HG03565 (cell line): ENCODE measurements at regions not wholly inside any gene's neighbourhood (a gene's known extent, or its start where the extent isn't known, plus 50 kb on each side); places are given as distances from the start of the nearest gene placed in this dataset.
"Not testable (repeated sequence)": the region's sequence is repeated elsewhere in the genome, so short reads cannot be mapped to it uniquely, and the experiment has no call there.

Experiments
- ATAC-seq: cut with Tn5 transposase; IDR thresholded peaks from one replicate; pipeline ENCODE4 v1.9.1; 2021; ENCODE audit warnings: mild to moderate bottlenecking, moderate library complexity; ENCODE audit not compliant: unreplicated experiment

DNA sequence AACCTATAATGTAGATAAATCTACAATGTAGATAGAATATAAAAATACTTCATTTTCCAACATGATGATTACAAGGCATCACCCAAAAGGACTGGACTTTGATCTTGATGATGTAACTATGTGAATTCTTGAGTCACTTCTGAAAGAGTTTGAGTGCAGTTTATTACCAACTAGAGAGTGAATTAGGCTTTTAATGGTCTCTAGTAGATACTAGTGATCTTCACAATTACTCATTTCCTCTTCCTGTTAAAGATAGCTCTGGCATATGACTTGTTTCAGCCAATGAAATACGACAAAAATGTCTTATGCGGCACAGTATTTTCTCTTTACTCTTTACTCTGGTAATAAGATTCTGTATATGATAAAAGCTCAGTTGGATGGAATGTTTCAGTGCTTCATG, 1588.1 kb upstream of the B3GALT2 start:
- ATAC-seq = no peak

DNA sequence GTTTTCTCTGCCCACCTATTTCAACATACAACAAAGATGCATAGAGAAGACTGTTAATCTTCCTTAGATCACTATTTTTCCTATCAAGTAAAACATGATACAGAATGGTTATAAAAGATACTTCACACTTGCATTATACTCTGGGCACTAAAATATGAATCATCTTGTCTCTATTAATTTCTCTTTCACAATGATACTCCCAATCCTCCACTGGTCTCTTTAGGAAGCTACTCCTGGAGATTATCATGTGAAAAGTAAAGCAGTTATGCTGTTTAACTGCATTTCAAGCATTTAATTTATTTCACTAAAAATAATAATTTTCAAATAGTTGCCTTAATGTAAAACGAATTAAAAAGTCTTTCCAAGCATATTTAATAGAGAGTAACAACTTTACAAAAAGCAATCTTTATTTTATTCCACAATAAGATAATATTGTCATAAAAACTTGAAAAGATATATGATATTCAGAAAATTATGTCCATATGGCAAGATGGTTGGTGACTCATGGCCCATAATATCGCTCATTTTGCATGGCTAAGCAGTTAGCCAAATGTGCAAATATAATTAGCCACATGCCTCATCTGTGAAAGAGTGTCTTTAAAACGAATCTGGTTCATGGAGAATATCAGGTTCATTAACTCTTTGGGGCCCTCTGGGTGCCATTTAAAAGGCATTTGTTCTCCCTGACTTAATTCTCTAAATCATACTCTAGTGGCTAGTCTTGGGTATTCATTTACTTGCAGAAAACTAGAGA, 1569.0 kb upstream of the B3GALT2 start:
- ATAC-seq = no peak

DNA sequence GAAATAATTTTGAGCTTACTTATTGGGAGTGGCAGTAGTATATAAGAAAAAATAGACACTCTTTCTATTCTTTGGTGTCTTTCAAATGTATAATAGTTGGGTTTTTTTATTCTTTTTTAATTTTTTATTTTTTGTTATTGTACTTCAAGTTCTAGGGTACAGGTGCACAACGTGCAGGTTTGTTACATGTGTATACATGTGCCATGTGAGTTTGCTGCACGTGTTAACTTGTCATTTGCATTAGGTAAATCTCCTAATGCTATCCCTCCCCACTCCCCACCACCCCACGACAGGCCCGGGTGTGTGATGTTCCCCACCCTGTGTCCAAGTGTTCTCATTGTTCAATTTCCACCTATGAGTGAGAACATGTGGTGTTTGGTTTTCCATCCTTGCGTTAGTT, 1552.4 kb upstream of the B3GALT2 start:
- ATAC-seq = not testable (repeated sequence)

DNA sequence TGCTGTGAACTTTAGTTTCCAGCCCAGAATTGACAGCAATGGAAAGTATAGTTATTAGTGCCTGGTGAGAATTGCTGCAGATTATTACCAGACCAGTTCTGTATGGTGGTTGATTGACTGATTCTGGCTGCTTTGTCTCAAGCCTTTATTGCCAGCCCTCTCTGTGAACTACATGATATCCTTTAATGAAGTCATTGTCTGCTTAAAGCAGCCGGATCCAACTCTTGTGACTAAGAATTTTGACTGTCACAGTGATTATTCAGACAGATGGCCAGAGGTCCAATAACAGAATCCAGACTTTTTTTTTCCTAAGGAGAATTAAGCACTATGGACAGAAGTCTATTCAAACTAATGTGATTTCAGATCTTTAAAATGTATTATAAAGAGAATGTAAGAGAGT, 1548.6 kb upstream of the B3GALT2 start:
- no peak for ATAC-seq

DNA sequence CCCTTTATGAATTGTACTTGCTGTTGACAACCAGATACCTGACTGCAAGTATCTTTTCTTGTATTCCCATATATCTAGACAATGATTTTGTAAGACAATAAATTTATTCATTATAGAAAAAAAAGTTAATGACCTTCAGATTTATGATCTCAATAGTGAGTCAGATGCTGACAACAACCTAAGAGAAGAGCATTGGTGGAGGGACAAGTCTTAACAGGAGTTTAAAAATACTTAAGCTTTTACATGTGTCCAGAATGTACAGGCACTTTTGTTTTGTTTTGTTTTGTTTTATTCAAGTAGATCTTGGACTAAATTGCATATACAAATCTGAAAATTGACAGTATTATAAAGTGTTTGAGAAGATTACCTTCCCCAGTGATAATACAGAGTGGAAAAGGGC, 1544.6 kb upstream of the B3GALT2 start:
- no peak for ATAC-seq

DNA sequence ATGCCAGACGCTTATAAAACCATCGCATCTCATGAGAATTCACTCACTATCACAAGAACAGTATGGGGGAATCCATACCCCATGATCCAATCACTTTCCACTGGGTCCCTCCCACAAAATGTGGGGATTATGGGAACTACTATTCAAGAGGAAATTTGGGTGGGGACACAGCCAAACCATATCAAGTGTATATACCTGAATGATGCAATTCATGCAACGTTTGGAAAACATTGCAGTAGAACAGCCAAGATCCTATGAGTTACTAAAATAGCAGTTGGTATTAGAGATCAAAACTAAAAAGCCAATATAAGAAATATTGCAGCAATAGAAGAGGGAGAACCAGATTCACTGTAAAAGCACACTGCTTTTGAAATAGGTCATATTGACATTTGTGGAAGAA, 1543.9 kb upstream of the B3GALT2 start:
- no peak for ATAC-seq

GRCh38 chr1:194723067-194723466, 1536.7 kb upstream of the B3GALT2 start:
- no peak for ATAC-seq

GRCh38 chr1:194717941-194718340, 1531.5 kb upstream of the B3GALT2 start:
- ATAC-seq = no peak

DNA sequence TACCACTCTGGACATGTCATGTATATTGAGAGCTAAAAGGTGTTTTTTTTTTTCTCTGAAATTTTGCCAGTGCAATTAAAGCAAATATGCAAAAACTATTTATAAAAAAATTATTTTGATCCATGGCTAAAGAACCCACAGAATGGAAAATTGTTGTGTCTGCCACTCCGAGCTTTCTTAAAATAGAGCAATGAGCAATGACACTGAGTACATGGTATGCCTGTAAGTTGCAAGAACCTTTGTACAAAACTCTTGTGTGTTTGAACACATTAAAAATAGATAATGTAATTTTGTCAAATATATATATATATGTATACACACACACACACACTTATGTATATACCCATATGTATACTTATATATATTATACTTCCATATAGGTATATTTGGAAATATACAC, 1530.9 kb upstream of the B3GALT2 start:
- no peak for ATAC-seq

- ATAC-seq = no peak
These were observed 1524.3 kb upstream of the B3GALT2 start for GRCh38 chr1:194710671-194711070.

- ATAC-seq = no peak
These were observed 1523.0 kb upstream of the B3GALT2 start for GRCh38 chr1:194709439-194709838.

GRCh38 chr1:194707074-194707473, 1520.7 kb upstream of the B3GALT2 start:
- ATAC-seq = no peak

- ATAC-seq = no peak
These were observed 1518.9 kb upstream of the B3GALT2 start for GRCh38 chr1:194705123-194705854.

GRCh38 chr1:194698908-194699318, 1512.5 kb upstream of the B3GALT2 start:
- no peak for ATAC-seq

DNA sequence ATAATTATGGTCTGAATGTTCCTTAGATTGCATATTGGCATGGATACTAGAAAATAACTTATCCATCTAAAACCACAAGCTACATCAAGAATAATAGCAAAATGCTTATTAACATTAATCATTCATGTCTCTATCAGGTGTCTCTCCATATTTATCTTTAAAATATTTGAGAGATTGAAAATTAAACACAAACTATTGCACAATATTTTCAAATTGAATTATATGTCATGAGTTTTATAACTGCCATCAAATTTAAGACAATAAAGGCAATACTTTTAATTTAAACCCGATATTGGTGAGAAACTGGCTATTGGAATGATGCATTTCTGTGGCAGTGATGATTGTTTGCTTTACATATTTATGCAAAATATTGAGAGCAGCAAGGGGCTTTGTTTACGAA, 1506.8 kb upstream of the B3GALT2 start:
- no peak for ATAC-seq

GRCh38 chr1:194684636-194685035, 1498.2 kb upstream of the B3GALT2 start:
- no peak for ATAC-seq

DNA sequence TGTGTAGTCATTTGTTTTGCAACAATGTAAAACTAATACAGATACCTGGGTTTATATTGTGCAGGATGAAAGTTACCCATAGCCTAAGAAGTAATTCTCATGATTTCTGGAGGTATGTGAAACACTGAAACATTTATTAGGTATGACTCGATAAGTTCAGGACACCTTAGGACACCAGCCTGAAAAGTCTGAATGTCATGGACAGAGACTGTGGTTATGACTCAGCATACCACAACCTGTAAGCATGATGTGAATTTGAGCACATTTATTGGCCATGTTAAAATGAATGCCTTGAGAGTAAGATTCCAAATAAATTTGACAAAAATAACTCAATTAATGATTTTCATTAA, 1471.7 kb upstream of the B3GALT2 start:
- no peak for ATAC-seq

- no peak for ATAC-seq
These were observed 1468.5 kb upstream of the B3GALT2 start for GRCh38 chr1:194654956-194655355.

DNA sequence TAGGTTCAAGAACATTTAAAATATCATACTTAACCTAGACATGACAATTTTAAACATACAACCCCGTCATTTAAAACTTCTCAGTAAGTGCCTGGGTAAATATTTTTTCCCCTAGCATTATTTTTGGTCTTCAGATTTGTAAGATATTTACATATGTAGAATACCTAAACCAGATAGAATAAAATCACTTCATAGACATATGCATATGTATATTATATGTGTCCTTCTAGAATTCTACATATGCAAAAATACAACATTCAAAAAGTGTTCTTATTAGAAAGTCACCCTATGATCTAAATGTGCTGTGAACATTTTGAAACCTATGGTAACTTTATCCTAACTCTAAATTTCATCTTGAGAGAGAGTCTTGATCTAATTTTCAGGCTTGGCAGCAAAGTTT, 1467.0 kb upstream of the B3GALT2 start:
- ATAC-seq = no peak

DNA sequence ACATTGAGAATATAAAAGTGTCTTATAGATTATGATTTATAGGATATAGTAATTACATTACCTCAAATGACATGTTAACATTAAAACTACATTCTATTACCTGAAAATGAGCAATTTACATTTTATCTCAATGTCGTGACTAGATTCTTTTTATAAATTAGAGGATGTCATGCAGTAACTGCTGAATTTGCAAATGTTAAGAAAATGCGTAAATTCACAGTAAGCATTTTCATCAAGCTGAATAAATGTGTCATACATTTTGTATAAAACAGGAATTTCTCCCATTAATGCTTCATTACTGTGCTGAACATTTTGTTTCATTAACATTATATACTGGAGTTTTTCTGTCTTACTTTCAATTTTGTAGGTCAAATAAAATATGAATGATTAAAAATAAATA, 1460.7 kb upstream of the B3GALT2 start:
- no peak for ATAC-seq

- ATAC-seq = no peak
These were observed 1458.1 kb upstream of the B3GALT2 start for GRCh38 chr1:194644528-194644927.

GRCh38 chr1:194640322-194640721, 1453.9 kb upstream of the B3GALT2 start:
- no peak for ATAC-seq

GRCh38 chr1:194629011-194629410, 1442.6 kb upstream of the B3GALT2 start:
- ATAC-seq = no peak
